HEK293T (cell line): ENCODE measurements at regions not wholly inside any gene's neighbourhood (a gene's known extent, or its start where the extent isn't known, plus 50 kb on each side); places are given as distances from the start of the nearest gene placed in this dataset.

ENCODE experiments used
- CTCF ChIA-PET: fragments of 350-600 bp; formaldehyde crosslinking; extraction: SDS; loops from one replicate; lab custom pipeline; 2021; ENCODE audit warnings: antibody characterized with exemption, inconsistent platforms; lab: Yijun Ruan, JAX
- POLR2A ChIA-PET: fragments of 350-600 bp; formaldehyde crosslinking; extraction: SDS; loops from one replicate; lab custom pipeline; 2020; ENCODE audit warnings: antibody characterized with exemption, inconsistent platforms; lab: Yijun Ruan, JAX
- DNase-seq: peaks from one replicate; pipeline ENCODE4 v3.0.0; 2012; ENCODE audit warnings: mixed read lengths; ENCODE audit errors: extremely low spot score
- ARNT ChIP-seq: fragments of 450-650 bp; IDR thresholded peaks from 2 replicates; pipeline ENCODE4 v1.6.1; 2017; ENCODE audit warnings: mild to moderate bottlenecking
- BHLHE40 ChIP-seq: fragments of 450-650 bp; IDR thresholded peaks from 2 replicates; pipeline ENCODE4 v1.6.1; 2016; ENCODE audit warnings: mild to moderate bottlenecking, moderate library complexity, borderline replicate concordance
- CTBP1 ChIP-seq: fragments of 450-650 bp; IDR thresholded peaks from 2 replicates; pipeline ENCODE4 v1.6.1; 2016; ENCODE audit warnings: borderline replicate concordance
- ELF4 ChIP-seq: fragments of 450-650 bp; IDR thresholded peaks from 2 replicates; pipeline ENCODE4 v1.6.1; 2017; ENCODE audit warnings: antibody characterized with exemption
- FOXA1 ChIP-seq: fragments of 450-650 bp; IDR thresholded peaks from 2 replicates; pipeline ENCODE4 v1.6.1; 2016; ENCODE audit warnings: mild to moderate bottlenecking
- FOXK2 ChIP-seq: fragments of 450-650 bp; IDR thresholded peaks from 2 replicates; pipeline ENCODE4 v1.6.1; 2016; ENCODE audit warnings: mild to moderate bottlenecking
- FOXM1 ChIP-seq: fragments of 450-650 bp; IDR thresholded peaks from 2 replicates; pipeline ENCODE4 v1.6.1; 2017; ENCODE audit warnings: mild to moderate bottlenecking, borderline replicate concordance
- HDGF ChIP-seq: fragments of 450-650 bp; IDR thresholded peaks from 2 replicates; pipeline ENCODE4 v1.6.1; 2017; ENCODE audit warnings: antibody characterized with exemption, borderline replicate concordance
- L3MBTL2 ChIP-seq: fragments of 450-650 bp; conservative IDR thresholded peaks from 2 replicates; pipeline ENCODE4 v1.6.1; 2016; ENCODE audit warnings: mild to moderate bottlenecking
- LEF1 ChIP-seq: fragments of 450-650 bp; IDR thresholded peaks from 2 replicates; pipeline ENCODE4 v1.6.1; 2017; ENCODE audit warnings: mild to moderate bottlenecking, borderline replicate concordance
- NFRKB ChIP-seq: fragments of 450-650 bp; IDR thresholded peaks from 2 replicates; pipeline ENCODE4 v1.6.1; 2016; ENCODE audit warnings: mild to moderate bottlenecking, moderate library complexity
- PKNOX1 ChIP-seq: fragments of 450-650 bp; IDR thresholded peaks from 2 replicates; pipeline ENCODE4 v1.6.1; 2016
- SP1 ChIP-seq: fragments of 450-650 bp; IDR thresholded peaks from 2 replicates; pipeline ENCODE4 v1.6.1; 2017
- SUZ12 ChIP-seq: fragments of 450-650 bp; IDR thresholded peaks from 2 replicates; pipeline ENCODE4 v1.6.1; 2016; ENCODE audit warnings: mild to moderate bottlenecking
- TARDBP ChIP-seq: fragments of 450-650 bp; IDR thresholded peaks from 2 replicates; pipeline ENCODE4 v1.6.1; 2016
- ZNF384 ChIP-seq: fragments of 450-650 bp; IDR thresholded peaks from 2 replicates; pipeline ENCODE4 v1.6.1; 2016

GRCh38 chr2:43045866-43046265 lies 180.5 kb downstream of the ZFP36L2 start:
- CTCF ChIA-PET: no interaction called here
- TF ChIP-seq ELF4 (no peak), SP1 (no peak), NFRKB (no peak), SUZ12 (no peak), ARNT (no peak), ZNF384 (no peak), CTBP1 (no peak), FOXM1 (no peak), L3MBTL2 (no peak), LEF1 (no peak), TARDBP (no peak), HDGF (no peak), BHLHE40 (no peak), PKNOX1 (no peak), FOXA1 (no peak), FOXK2 (no peak)
- DNase-seq: no peak
- POLR2A ChIA-PET: no interaction called here

- no peak for DNase-seq
- ChIA-PET CTCF (interaction anchor here (1.2 kb wide), 1 partner anchor 216 kb away, joined by 3 read pairs; no protein-coding TSS in a partner anchor), POLR2A (no interaction called here)
- TF ChIP-seq BHLHE40 (no peak), FOXK2 (no peak), SUZ12 (no peak), HDGF (no peak), ELF4 (no peak)
Observed at GRCh38 chr2:43044093-43044681, 182.2 kb downstream of the ZFP36L2 start.

GRCh38 chr2:43043553-43043870 lies 182.9 kb downstream of the ZFP36L2 start:
- DNase-seq: no peak
- ChIA-PET POLR2A (no interaction called here), CTCF (interaction anchor here (1.2 kb wide), 1 partner anchor 215 kb away, joined by 3 read pairs; no protein-coding TSS in a partner anchor)
- TF ChIP-seq FOXM1 (no peak), ELF4 (no peak), ZNF384 (no peak), NFRKB (no peak), FOXK2 (no peak), HDGF (no peak), PKNOX1 (no peak), SP1 (no peak), CTBP1 (no peak), BHLHE40 (no peak), LEF1 (no peak), TARDBP (no peak), ARNT (no peak), SUZ12 (no peak)

- POLR2A ChIA-PET: interaction anchor here (0.8 to 1.3 kb wide), 3 partner anchors 9 to 185 kb away, joined by 3 to 5 read pairs (median 4); partner anchors contain the start of gene ZFP36L2
- TF ChIP-seq SUZ12 (no peak), PKNOX1 (peak; percentile 88), ZNF384 (no peak)
- CTCF ChIA-PET: interaction anchor here (0.7 to 0.9 kb wide), 3 partner anchors 11 to 87 kb away, joined by 3 read pairs; no protein-coding TSS in a partner anchor
- DNase-seq: peak; percentile 28
Observed at GRCh38 chr2:43041661-43042360, 184.6 kb downstream of the ZFP36L2 start.

- TF ChIP-seq PKNOX1 (no peak), FOXK2 (no peak), NFRKB (no peak)
- CTCF ChIA-PET: interaction anchor here (0.7 kb wide), 1 partner anchor 11 kb away, joined by 3 read pairs; no protein-coding TSS in a partner anchor
- no peak for DNase-seq
- POLR2A ChIA-PET: interaction anchor here (0.8 to 1.3 kb wide), 3 partner anchors 9 to 186 kb away, joined by 3 to 5 read pairs (median 4); partner anchors contain the start of gene ZFP36L2
Observed at GRCh38 chr2:43041173-43041591, 185.2 kb downstream of the ZFP36L2 start.

GRCh38 chr2:43040084-43040854 lies 186.1 kb downstream of the ZFP36L2 start:
- DNase-seq: no peak
- POLR2A ChIA-PET: no interaction called here
- CTCF ChIA-PET: no interaction called here
- TF ChIP-seq SUZ12 (no peak), ELF4 (no peak)
